ENCODE measurements at regions not wholly inside any gene's neighbourhood (a gene's known extent, or its start where the extent isn't known, plus 50 kb on each side); places are given as distances from the start of the nearest gene placed in this dataset.

DNA sequence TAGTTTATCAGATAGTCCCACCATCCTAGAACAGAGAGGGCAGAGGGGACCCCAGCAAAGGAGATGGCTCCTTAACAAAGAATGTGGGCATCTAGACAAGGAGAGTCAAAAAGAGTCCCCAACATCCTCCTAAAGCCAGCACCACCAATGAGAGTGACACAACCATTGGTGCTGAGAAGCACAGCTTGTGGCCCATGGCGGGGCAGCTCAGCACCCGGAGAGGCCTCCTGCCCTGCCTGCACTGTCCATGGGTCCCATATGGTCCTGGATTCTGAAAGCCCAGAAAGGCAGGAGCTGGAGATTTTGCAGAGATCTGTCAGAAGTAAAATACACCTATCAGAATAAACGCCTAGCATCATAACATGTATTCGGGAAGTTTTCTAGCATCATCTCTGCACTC, 311.8 kb upstream of the ZNF32 start:
- TF ChIP-seq, protein P1, sequence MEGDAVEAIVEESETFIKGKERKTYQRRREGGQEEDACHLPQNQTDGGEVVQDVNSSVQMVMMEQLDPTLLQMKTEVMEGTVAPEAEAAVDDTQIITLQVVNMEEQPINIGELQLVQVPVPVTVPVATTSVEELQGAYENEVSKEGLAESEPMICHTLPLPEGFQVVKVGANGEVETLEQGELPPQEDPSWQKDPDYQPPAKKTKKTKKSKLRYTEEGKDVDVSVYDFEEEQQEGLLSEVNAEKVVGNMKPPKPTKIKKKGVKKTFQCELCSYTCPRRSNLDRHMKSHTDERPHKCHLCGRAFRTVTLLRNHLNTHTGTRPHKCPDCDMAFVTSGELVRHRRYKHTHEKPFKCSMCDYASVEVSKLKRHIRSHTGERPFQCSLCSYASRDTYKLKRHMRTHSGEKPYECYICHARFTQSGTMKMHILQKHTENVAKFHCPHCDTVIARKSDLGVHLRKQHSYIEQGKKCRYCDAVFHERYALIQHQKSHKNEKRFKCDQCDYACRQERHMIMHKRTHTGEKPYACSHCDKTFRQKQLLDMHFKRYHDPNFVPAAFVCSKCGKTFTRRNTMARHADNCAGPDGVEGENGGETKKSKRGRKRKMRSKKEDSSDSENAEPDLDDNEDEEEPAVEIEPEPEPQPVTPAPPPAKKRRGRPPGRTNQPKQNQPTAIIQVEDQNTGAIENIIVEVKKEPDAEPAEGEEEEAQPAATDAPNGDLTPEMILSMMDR (IDR thresholded peaks at IDR 0.05; ENCODE audit: low read depth, low read length, missing input control) = no peak
- no peak for TF ChIP-seq TAF1 (conservative IDR thresholded peaks at IDR 0.05)
- TF ChIP-seq, protein P2, sequence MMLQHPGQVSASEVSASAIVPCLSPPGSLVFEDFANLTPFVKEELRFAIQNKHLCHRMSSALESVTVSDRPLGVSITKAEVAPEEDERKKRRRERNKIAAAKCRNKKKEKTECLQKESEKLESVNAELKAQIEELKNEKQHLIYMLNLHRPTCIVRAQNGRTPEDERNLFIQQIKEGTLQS (IDR thresholded peaks at IDR 0.05) = no peak
- no peak for TF ChIP-seq GABPA (IDR thresholded peaks at IDR 0.05 in 1 of 2, conservative IDR thresholded peaks at IDR 0.05 in 1 of 2)
- no peak for TF ChIP-seq JUND (IDR thresholded peaks at IDR 0.05)
- no peak for TF ChIP-seq FOXA1 (IDR thresholded peaks at IDR 0.05)
- TF ChIP-seq SP1 (IDR thresholded peaks at IDR 0.05) = no peak
- TF ChIP-seq YY1 (IDR thresholded peaks at IDR 0.05) = no peak
- TF ChIP-seq, protein P3, sequence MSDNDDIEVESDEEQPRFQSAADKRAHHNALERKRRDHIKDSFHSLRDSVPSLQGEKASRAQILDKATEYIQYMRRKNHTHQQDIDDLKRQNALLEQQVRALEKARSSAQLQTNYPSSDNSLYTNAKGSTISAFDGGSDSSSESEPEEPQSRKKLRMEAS (IDR thresholded peaks at IDR 0.05) = no peak
- TF ChIP-seq RAD21 (IDR thresholded peaks at IDR 0.05) = no peak

All from liver (tissue), 3 donors.